Uterus (tissue), 2 donors: ENCODE measurements at regions not wholly inside any gene's neighbourhood (a gene's known extent, or its start where the extent isn't known, plus 50 kb on each side); places are given as distances from the start of the nearest gene placed in this dataset.

ENCODE experiments used
- POLR2A ChIP-seq, 2 donors: fragments of 450-650 bp; IDR thresholded peaks; one replicate each; pipeline ENCODE4 v1.6.1; 2016; ENCODE audit warnings: antibody characterized with exemption in 2 of 2, mild to moderate bottlenecking in 1 of 2, moderate library complexity in 1 of 2
- TF ChIP-seq, protein P1 (sequence below), 4 experiments: fragments of 200-600 bp in 2 of 4; fragments of 450-650 bp in 2 of 4; sonication (generic) in 2 of 4; IDR thresholded peaks; one replicate each; pipeline ENCODE4 v1.5.1; 2016 to 2019; ENCODE audit warnings: antibody characterized with exemption in 4 of 4, mild to moderate bottlenecking in 2 of 4, moderate library complexity in 1 of 4

DNA sequence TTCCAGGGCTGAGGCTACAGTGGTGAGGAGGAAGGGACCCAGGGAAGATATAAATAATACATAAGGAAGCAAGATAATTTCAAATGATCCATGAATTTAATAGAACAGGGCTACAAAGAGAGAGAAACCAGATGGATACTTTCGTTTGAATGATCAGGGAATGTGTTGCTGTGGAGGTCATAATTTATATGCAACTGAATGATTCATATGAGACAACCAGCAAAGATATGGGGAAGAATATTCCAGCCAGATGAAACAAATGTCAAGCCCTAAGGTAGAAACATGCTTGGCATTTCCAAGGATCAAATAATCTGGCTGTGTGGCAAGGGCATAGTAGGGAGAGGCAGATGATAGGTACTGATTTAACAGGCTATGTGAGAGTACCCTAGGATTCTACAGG is 84.8 kb upstream of the ZC3H11B start:
- TF ChIP-seq, protein P1, sequence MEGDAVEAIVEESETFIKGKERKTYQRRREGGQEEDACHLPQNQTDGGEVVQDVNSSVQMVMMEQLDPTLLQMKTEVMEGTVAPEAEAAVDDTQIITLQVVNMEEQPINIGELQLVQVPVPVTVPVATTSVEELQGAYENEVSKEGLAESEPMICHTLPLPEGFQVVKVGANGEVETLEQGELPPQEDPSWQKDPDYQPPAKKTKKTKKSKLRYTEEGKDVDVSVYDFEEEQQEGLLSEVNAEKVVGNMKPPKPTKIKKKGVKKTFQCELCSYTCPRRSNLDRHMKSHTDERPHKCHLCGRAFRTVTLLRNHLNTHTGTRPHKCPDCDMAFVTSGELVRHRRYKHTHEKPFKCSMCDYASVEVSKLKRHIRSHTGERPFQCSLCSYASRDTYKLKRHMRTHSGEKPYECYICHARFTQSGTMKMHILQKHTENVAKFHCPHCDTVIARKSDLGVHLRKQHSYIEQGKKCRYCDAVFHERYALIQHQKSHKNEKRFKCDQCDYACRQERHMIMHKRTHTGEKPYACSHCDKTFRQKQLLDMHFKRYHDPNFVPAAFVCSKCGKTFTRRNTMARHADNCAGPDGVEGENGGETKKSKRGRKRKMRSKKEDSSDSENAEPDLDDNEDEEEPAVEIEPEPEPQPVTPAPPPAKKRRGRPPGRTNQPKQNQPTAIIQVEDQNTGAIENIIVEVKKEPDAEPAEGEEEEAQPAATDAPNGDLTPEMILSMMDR (IDR thresholded peaks at IDR 0.05): no peak
- TF ChIP-seq POLR2A (IDR thresholded peaks at IDR 0.05): no peak
